Endodermal cell (in vitro differentiated cells): ENCODE measurements at regions not wholly inside any gene's neighbourhood (a gene's known extent, or its start where the extent isn't known, plus 50 kb on each side); places are given as distances from the start of the nearest gene placed in this dataset.

Experiments used
- DNase-seq: peaks from one replicate; pipeline ENCODE4 v3.0.0-alpha.2; 2017
- H3K27ac ChIP-seq: 2 replicates; pipeline ENCODE4 v1.5.1; 2013; ENCODE audit warnings: mild to moderate bottlenecking, low read depth, low read length, moderate library complexity
- H3K27me3 ChIP-seq: 2 replicates; pipeline ENCODE4 v1.6.1; 2013; ENCODE audit warnings: mild to moderate bottlenecking, low read length, moderate library complexity; ENCODE audit not compliant: insufficient read depth, control insufficient read depth, poor library complexity, severe bottlenecking
- H3K36me3 ChIP-seq: 2 replicates; pipeline ENCODE4 v1.7.0; 2013; ENCODE audit warnings: mild to moderate bottlenecking, low read length, moderate library complexity; ENCODE audit not compliant: control insufficient read depth, insufficient read depth
- H3K4me1 ChIP-seq: one replicate; pipeline ENCODE4 v1.7.0; 2013; ENCODE audit warnings: low read length; ENCODE audit not compliant: control insufficient read depth, insufficient read depth
- H3K4me3 ChIP-seq: 2 replicates; pipeline ENCODE4 v1.5.1; 2013; ENCODE audit warnings: mild to moderate bottlenecking, low read length, moderate library complexity
- H3K9ac ChIP-seq: 2 replicates; pipeline ENCODE4 v1.6.1; 2013; ENCODE audit warnings: mild to moderate bottlenecking, low read length, moderate library complexity; ENCODE audit not compliant: poor library complexity, severe bottlenecking; ENCODE audit errors: extremely low read depth
- H3K9me3 ChIP-seq: 2 replicates; pipeline ENCODE4 v1.6.1; 2013; ENCODE audit warnings: mild to moderate bottlenecking, low read length, moderate library complexity; ENCODE audit not compliant: control insufficient read depth
- H3K27ac Mint-ChIP-seq: 2 replicates; pipeline ENCODE4 v1.8.0; 2020; ENCODE audit warnings: mixed read lengths
- H3K27me3 Mint-ChIP-seq: 2 replicates; pipeline ENCODE4 v1.8.0; 2021; ENCODE audit warnings: mild to moderate bottlenecking, mixed read lengths; ENCODE audit not compliant: insufficient read depth
- H3K36me3 Mint-ChIP-seq: 2 replicates; pipeline ENCODE4 v1.8.0; 2020; ENCODE audit warnings: low read depth, mixed read lengths
- H3K4me1 Mint-ChIP-seq: 2 replicates; pipeline ENCODE4 v1.8.0; 2020; ENCODE audit warnings: mixed read lengths
- H3K4me3 Mint-ChIP-seq: 2 replicates; pipeline ENCODE4 v1.8.0; 2020; ENCODE audit warnings: mild to moderate bottlenecking, moderate library complexity, mixed read lengths
- H3K9me3 Mint-ChIP-seq: 2 replicates; pipeline ENCODE4 v1.8.0; 2020; ENCODE audit warnings: mild to moderate bottlenecking, mixed read lengths
- CTCF ChIP-seq: fragments of 200-600 bp; sonication (generic); conservative IDR thresholded peaks from 2 replicates; pipeline ENCODE4 v1.5.0; 2021; ENCODE audit warnings: antibody characterized with exemption, mild to moderate bottlenecking
- WGBS, 2 experiments: methylation state at CpG; one replicate each; pipeline versions ENCODE4 v1.1.5 to v1.1.7; 2013; ENCODE audit warnings: missing lambda C conversion rate in 2 of 2, mixed read lengths in 1 of 2; ENCODE audit not compliant: insufficient coverage in 1 of 2, insufficient read length in 1 of 2; 5-methylcytosine and 5-hydroxymethylcytosine counted together

GRCh38 chr5:159424123-159424522, 93.8 kb upstream of the IL12B start:
- Mint-ChIP-seq H3K27me3 (peaks cover 2% of the 10 kb centered on the region), H3K4me1 (peaks cover 7% of the 10 kb centered on the region), H3K27ac (no peak overlapping the region), H3K36me3 (no peaks in the 10 kb centered on the region), H3K4me3 (no peak overlapping the region), H3K9me3 (no peaks in the 10 kb centered on the region)
- Histone ChIP-seq H3K27me3 (no peaks in the 10 kb centered on the region), H3K4me1 (peaks cover 7% of the 10 kb centered on the region), H3K27ac (no peak overlapping the region), H3K36me3 (no peaks in the 10 kb centered on the region), H3K4me3 (no peak overlapping the region), H3K9ac (no peak overlapping the region), H3K9me3 (no peaks in the 10 kb centered on the region)
- 90 to 93% methylated on average over 5 to 6 of the region's 6 CpGs for WGBS, 2 experiments
- DNase-seq: no peak
- TF ChIP-seq CTCF: no peak

- no peak overlapping the region for H3K27ac Mint-ChIP-seq
- H3K36me3 Mint-ChIP-seq: no peaks in the 10 kb centered on the region
- Histone ChIP-seq H3K27ac (no peak overlapping the region), H3K9me3 (no peaks in the 10 kb centered on the region), H3K36me3 (no peaks in the 10 kb centered on the region), H3K4me1 (no peaks in the 10 kb centered on the region), H3K27me3 (no peaks in the 10 kb centered on the region), H3K9ac (no peak overlapping the region), H3K4me3 (no peak overlapping the region)
- no peaks in the 10 kb centered on the region for H3K9me3 Mint-ChIP-seq
- 100% methylated on average over 2 of the region's 3 CpGs; no CpG with 5 or more reads in 1 of the 2 experiments for WGBS, 2 experiments
- peaks cover 7% of the 10 kb centered on the region for H3K4me1 Mint-ChIP-seq
- H3K4me3 Mint-ChIP-seq: no peak overlapping the region
- no peak for DNase-seq
- peaks cover 2% of the 10 kb centered on the region for H3K27me3 Mint-ChIP-seq
- TF ChIP-seq CTCF: no peak
These were observed 96.4 kb upstream of the IL12B start for GRCh38 chr5:159426694-159427093.

GRCh38 chr5:159427180-159428012, 97.1 kb upstream of the IL12B start:
- DNase-seq: no peak
- no peaks in the 10 kb centered on the region for H3K36me3 Mint-ChIP-seq
- H3K4me3 ChIP-seq: no peak overlapping the region
- no peak overlapping the region for H3K4me3 Mint-ChIP-seq
- H3K4me1 ChIP-seq: no peaks in the 10 kb centered on the region
- peaks cover 2% of the 10 kb centered on the region for H3K27me3 Mint-ChIP-seq
- H3K4me1 Mint-ChIP-seq: peaks cover 7% of the 10 kb centered on the region
- no peak for TF ChIP-seq CTCF
- 80 to 89% methylated on average over 7 of the region's 7 CpGs for WGBS, 2 experiments
- H3K27ac ChIP-seq: no peak overlapping the region
- no peak overlapping the region for H3K9ac ChIP-seq
- H3K9me3 ChIP-seq: no peaks in the 10 kb centered on the region
- H3K9me3 Mint-ChIP-seq: no peaks in the 10 kb centered on the region
- no peaks in the 10 kb centered on the region for H3K36me3 ChIP-seq
- H3K27ac Mint-ChIP-seq: no peak overlapping the region
- H3K27me3 ChIP-seq: no peaks in the 10 kb centered on the region
